CD4-positive, alpha-beta T cell (primary cell): ENCODE measurements at regions not wholly inside any gene's neighbourhood (a gene's known extent, or its start where the extent isn't known, plus 50 kb on each side); places are given as distances from the start of the nearest gene placed in this dataset.

ENCODE experiments used
- ATAC-seq: fragments of 200-7000 bp; cut with Tn5 transposase; one replicate; pipeline ENCODE4 v1.10.0; 2022; ENCODE audit warnings: mild to moderate bottlenecking; ENCODE audit not compliant: poor library complexity
- CTCF ChIA-PET: fragments of 350-600 bp; sonication (Branson Sonifier 250); formaldehyde crosslinking; loops from one replicate; lab custom pipeline; 2021; ENCODE audit warnings: antibody characterized with exemption, inconsistent platforms; lab: Charles Lee
- POLR2A ChIA-PET: fragments of 350-600 bp; sonication (Branson Sonifier 250); formaldehyde crosslinking; loops from one replicate; lab custom pipeline; 2021; ENCODE audit warnings: antibody characterized with exemption, inconsistent platforms; lab: Charles Lee
- DNase-seq, 14 experiments: peaks; one replicate each; pipeline ENCODE4 v3.0.0-alpha.2; 2013 to 2020; ENCODE audit warnings: mixed read lengths in 2 of 14
- H3K27ac ChIP-seq, 2 donors: one replicate each; pipeline versions ENCODE4 v1.5.1 to v1.7.0; 2013; ENCODE audit warnings: low read length in 2 of 2, low read depth in 1 of 2, mild to moderate bottlenecking in 1 of 2
- H3K27me3 ChIP-seq, 2 experiments: 1 replicate in 1 of 2; 2 replicates in 1 of 2; pipeline versions ENCODE4 v1.6.1 to v1.7.0; 2013; ENCODE audit warnings: low read length in 2 of 2, control low read depth in 1 of 2, mild to moderate bottlenecking in 1 of 2, moderate library complexity in 1 of 2; ENCODE audit not compliant: insufficient read depth in 2 of 2, control insufficient read depth in 1 of 2
- H3K36me3 ChIP-seq: one replicate; pipeline ENCODE4 v1.6.1; 2013; ENCODE audit warnings: low read length, control low read depth; ENCODE audit not compliant: insufficient read depth
- H3K4me1 ChIP-seq: one replicate; pipeline ENCODE4 v1.6.1; 2013; ENCODE audit warnings: low read length, control low read depth; ENCODE audit not compliant: insufficient read depth
- H3K4me3 ChIP-seq: one replicate; pipeline ENCODE4 v1.5.1; 2013; ENCODE audit warnings: mild to moderate bottlenecking, low read length, moderate library complexity
- H3K9me3 ChIP-seq, 2 experiments: 1 replicate in 1 of 2; 2 replicates in 1 of 2; pipeline versions ENCODE4 v1.6.1 to v1.7.0; 2013; ENCODE audit warnings: low read length in 2 of 2, mild to moderate bottlenecking in 2 of 2, control low read depth in 1 of 2, moderate library complexity in 1 of 2; ENCODE audit not compliant: control insufficient read depth in 1 of 2, insufficient read depth in 1 of 2
- H3K27ac Mint-ChIP-seq: one replicate; pipeline ENCODE4 v1.8.0; 2020; ENCODE audit warnings: mixed read lengths
- H3K27me3 Mint-ChIP-seq: one replicate; pipeline ENCODE4 v1.8.0; 2021; ENCODE audit warnings: mixed read lengths
- H3K36me3 Mint-ChIP-seq: one replicate; pipeline ENCODE4 v1.8.0; 2021; ENCODE audit warnings: low read depth, mixed read lengths
- H3K4me1 Mint-ChIP-seq: one replicate; pipeline ENCODE4 v1.8.0; 2021; ENCODE audit warnings: low read depth, mixed read lengths
- H3K4me3 Mint-ChIP-seq: one replicate; pipeline ENCODE4 v1.8.0; 2020; ENCODE audit warnings: mild to moderate bottlenecking, mixed read lengths
- H3K9me3 Mint-ChIP-seq: one replicate; pipeline ENCODE4 v1.8.0; 2020; ENCODE audit warnings: mixed read lengths
- CTCF ChIP-seq: fragments of 200-600 bp; IDR thresholded peaks from one replicate; pipeline ENCODE4 v1.8.0; 2022; ENCODE audit warnings: antibody characterized with exemption, mild to moderate bottlenecking
- intact Hi-C, 2 experiments: fragments of 100-400 bp; cut with DNase I in 1 of 2; cut with micrococcal nuclease in 1 of 2; formaldehyde crosslinking; loops; one replicate each; pipeline versions ENCODE4 v1.15.1 to v1.9.0; 2023 to 2025; cut with DNase I, micrococcal nuclease

DNA sequence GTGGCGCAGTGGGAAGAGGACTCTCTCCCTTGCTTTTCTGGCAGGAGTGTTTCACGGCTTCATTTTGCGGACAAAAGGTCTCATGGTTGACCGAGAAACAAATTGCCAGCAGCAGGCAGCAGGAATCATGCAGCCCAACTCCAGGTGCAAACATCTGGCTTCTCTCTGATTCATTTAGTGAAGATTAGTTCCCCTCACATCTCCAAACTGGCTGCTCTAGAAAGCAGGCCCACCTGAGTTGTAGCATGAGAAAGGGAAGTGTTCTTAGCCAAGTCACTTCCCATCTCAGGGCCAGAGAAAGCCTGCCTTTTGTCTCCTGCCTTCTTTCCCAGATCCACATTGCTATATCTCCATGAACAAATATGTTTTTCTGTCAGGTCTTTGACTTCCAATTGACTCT lies 120.8 kb upstream of the CCDC196 start:
- H3K9me3 Mint-ChIP-seq: no peaks in the 10 kb centered on the region
- no peak overlapping the region for H3K4me3 Mint-ChIP-seq
- H3K27me3 Mint-ChIP-seq: no peaks in the 10 kb centered on the region
- no peaks in the 10 kb centered on the region for H3K9me3 ChIP-seq
- H3K4me3 ChIP-seq: no peak overlapping the region
- no peaks in the 10 kb centered on the region for H3K4me1 ChIP-seq
- H3K36me3 ChIP-seq: no peaks in the 10 kb centered on the region
- ChIA-PET CTCF (no interaction called here), POLR2A (no interaction called here)
- intact Hi-C loops: no loop called here
- no peaks in the 10 kb centered on the region for H3K27me3 ChIP-seq
- H3K36me3 Mint-ChIP-seq: no peaks in the 10 kb centered on the region
- H3K27ac ChIP-seq: no peak overlapping the region
- ATAC-seq: no peak
- H3K4me1 Mint-ChIP-seq: no peaks in the 10 kb centered on the region
- TF ChIP-seq CTCF: no peak
- DNase-seq: no peak
- H3K27ac Mint-ChIP-seq: no peak overlapping the region

- ChIA-PET POLR2A (no interaction called here), CTCF (interaction anchor here (1.5 kb wide), 1 partner anchor 10 kb away, joined by 5 read pairs; no protein-coding TSS in a partner anchor)
- no peak for DNase-seq
- intact Hi-C loops: no loop called here
- no peak for TF ChIP-seq CTCF
- Histone ChIP-seq H3K36me3 (no peaks in the 10 kb centered on the region), H3K4me3 (no peak overlapping the region), H3K27me3 (no peaks in the 10 kb centered on the region), H3K27ac (no peak overlapping the region), H3K4me1 (no peaks in the 10 kb centered on the region), H3K9me3 (no peaks in the 10 kb centered on the region)
- Mint-ChIP-seq H3K4me3 (no peak overlapping the region), H3K36me3 (no peaks in the 10 kb centered on the region), H3K27ac (no peak overlapping the region), H3K4me1 (no peaks in the 10 kb centered on the region), H3K27me3 (no peaks in the 10 kb centered on the region), H3K9me3 (no peaks in the 10 kb centered on the region)
- no peak for ATAC-seq
Observed at GRCh38 chr14:66369157-66369697, 116.9 kb upstream of the CCDC196 start.

- no peak overlapping the region for H3K27ac ChIP-seq
- H3K27me3 ChIP-seq: no peaks in the 10 kb centered on the region
- TF ChIP-seq CTCF: no peak
- Mint-ChIP-seq H3K27me3 (no peaks in the 10 kb centered on the region), H3K36me3 (no peaks in the 10 kb centered on the region), H3K27ac (no peak overlapping the region), H3K4me3 (no peak overlapping the region), H3K4me1 (no peaks in the 10 kb centered on the region), H3K9me3 (no peaks in the 10 kb centered on the region)
- no peaks in the 10 kb centered on the region for H3K36me3 ChIP-seq
- no peak for DNase-seq
- intact Hi-C loops: no loop called here
- H3K9me3 ChIP-seq: no peaks in the 10 kb centered on the region
- no peak overlapping the region for H3K4me3 ChIP-seq
- no peak for ATAC-seq
- CTCF ChIA-PET: no interaction called here
- POLR2A ChIA-PET: no interaction called here
- H3K4me1 ChIP-seq: no peaks in the 10 kb centered on the region
Observed at GRCh38 chr14:66371776-66372175, 114.4 kb upstream of the CCDC196 start.
